Mammary epithelial cell (primary cell): ENCODE measurements at regions not wholly inside any gene's neighbourhood (a gene's known extent, or its start where the extent isn't known, plus 50 kb on each side); places are given as distances from the start of the nearest gene placed in this dataset.

ENCODE experiments used
- CTCF ChIP-seq, 2 donors: IDR thresholded peaks in 1 of 2; conservative IDR thresholded peaks in 1 of 2; 2 replicates each; pipeline ENCODE4 v1.5.1; 2011 to 2012; ENCODE audit warnings: inconsistent platforms in 2 of 2, low read length in 2 of 2, mild to moderate bottlenecking in 2 of 2, control low read depth in 1 of 2, low read depth in 1 of 2; ENCODE audit not compliant: insufficient read depth in 1 of 2; ENCODE audit errors: extremely low read depth in 1 of 2
- EZH2 ChIP-seq: IDR thresholded peaks from 2 replicates; pipeline ENCODE4 v1.6.1; 2012; ENCODE audit warnings: low read length, inconsistent platforms, borderline replicate concordance

GRCh38 chr3:124492824-124493223 is 237.4 kb upstream of the UMPS start:
- TF ChIP-seq EZH2, result no peak
- peak; percentile 75 to 86 for TF ChIP-seq CTCF (conservative IDR thresholded peaks at IDR 0.05 in 1 of 2, IDR thresholded peaks at IDR 0.05 in 1 of 2; ENCODE audit: extremely low read depth in 1 of 2, insufficient read depth in 1 of 2, low read depth in 1 of 2, low read length in 2 of 2)
